HUES6 (cell line): ENCODE measurements at regions not wholly inside any gene's neighbourhood (a gene's known extent, or its start where the extent isn't known, plus 50 kb on each side); places are given as distances from the start of the nearest gene placed in this dataset.

Experiments used
- H3K27ac ChIP-seq: 2 replicates; pipeline ENCODE4 v1.7.0; 2013; ENCODE audit warnings: low read depth, mild to moderate bottlenecking, low read length, inconsistent platforms
- H3K27me3 ChIP-seq: 2 replicates; pipeline ENCODE4 v1.6.1; 2013; ENCODE audit warnings: low read length; ENCODE audit not compliant: control insufficient read depth, insufficient read depth
- H3K36me3 ChIP-seq: 2 replicates; pipeline ENCODE4 v1.6.1; 2013; ENCODE audit warnings: low read length; ENCODE audit not compliant: control insufficient read depth, insufficient read depth
- H3K4me1 ChIP-seq: 2 replicates; pipeline ENCODE4 v1.6.1; 2013; ENCODE audit warnings: low read length; ENCODE audit not compliant: control insufficient read depth, insufficient read depth
- H3K4me3 ChIP-seq: 2 replicates; pipeline ENCODE4 v1.5.1; 2013; ENCODE audit warnings: low read depth, low read length
- H3K9ac ChIP-seq: one replicate; pipeline ENCODE4 v1.6.1; 2013; ENCODE audit warnings: mild to moderate bottlenecking, low read length
- H3K9me3 ChIP-seq: 2 replicates; pipeline ENCODE4 v1.6.1; 2013; ENCODE audit warnings: low read depth, low read length; ENCODE audit not compliant: control insufficient read depth, insufficient read depth

- H3K4me1 ChIP-seq, result peaks cover 14% of the 10 kb centered on the region
- H3K4me3 ChIP-seq, result no peak overlapping the region
- H3K9ac ChIP-seq, result no peak overlapping the region
- H3K27ac ChIP-seq, result no peak overlapping the region
- H3K27me3 ChIP-seq, result no peaks in the 10 kb centered on the region
- no peaks in the 10 kb centered on the region for H3K36me3 ChIP-seq
- peaks cover 7% of the 10 kb centered on the region; the same call in 1 of the 2 replicates for H3K9me3 ChIP-seq
These were observed 101.1 kb upstream of the COL5A1 start for GRCh38 chr9:134540276-134541096.

DNA sequence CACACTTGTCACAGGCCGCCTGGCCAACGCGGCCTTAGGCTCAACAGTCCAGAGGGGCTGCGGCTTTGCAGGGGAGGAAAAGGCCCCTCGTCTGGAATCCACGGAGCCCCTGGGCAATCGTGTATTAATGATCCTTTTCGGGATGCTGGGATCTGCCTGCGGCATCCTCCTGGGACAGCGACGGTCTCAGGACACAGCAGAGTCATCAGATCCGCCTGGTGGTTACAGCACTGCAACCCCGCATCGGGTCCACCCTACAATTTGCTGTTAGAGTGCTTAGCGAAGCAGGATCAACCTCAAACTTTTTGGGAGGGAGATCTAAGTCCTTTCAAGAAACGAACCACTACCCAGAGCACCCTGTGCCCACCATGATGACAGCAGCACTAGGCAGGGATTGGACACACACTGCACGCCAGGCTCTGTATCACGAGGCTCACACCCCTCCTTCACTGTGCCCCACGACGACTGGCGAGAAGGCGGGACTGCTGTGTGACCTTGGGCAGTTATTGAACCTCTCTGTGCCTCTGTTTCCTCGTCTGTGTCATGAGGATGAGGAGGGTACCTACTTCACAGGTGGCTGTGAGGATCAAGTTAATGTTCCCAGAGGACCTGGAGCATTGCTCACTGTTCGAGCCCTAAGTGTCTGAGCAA is 100.4 kb upstream of the COL5A1 start:
- Histone ChIP-seq H3K27me3 (no peaks in the 10 kb centered on the region), H3K9me3 (peaks cover 7% of the 10 kb centered on the region; the same call in 1 of the 2 replicates), H3K27ac (no peak overlapping the region), H3K36me3 (no peaks in the 10 kb centered on the region), H3K4me3 (no peak overlapping the region), H3K9ac (no peak overlapping the region), H3K4me1 (peaks cover 18% of the 10 kb centered on the region)

GRCh38 chr9:134544388-134545214 is 97.0 kb upstream of the COL5A1 start:
- Histone ChIP-seq H3K4me1 (peaks cover 24% of the 10 kb centered on the region), H3K27ac (no peak overlapping the region), H3K27me3 (no peaks in the 10 kb centered on the region), H3K36me3 (no peaks in the 10 kb centered on the region), H3K4me3 (no peak overlapping the region), H3K9ac (no peak overlapping the region), H3K9me3 (peaks cover 7% of the 10 kb centered on the region; the same call in 1 of the 2 replicates)

DNA sequence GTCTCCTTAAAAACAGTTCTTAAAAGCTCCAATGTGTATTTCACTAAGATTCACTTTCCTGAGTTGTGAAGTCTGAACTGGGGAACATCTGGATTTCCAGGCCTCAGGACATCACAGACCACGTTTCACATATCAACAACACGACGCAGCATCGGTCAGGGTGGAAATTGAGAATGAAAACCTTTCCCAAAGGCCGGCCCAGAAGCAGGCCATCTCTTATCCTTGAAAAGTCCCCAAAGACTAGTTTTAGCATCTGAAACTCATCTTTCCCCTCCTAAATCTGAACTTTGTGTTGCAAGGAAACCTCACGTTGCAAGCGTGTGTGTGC is 96.4 kb upstream of the COL5A1 start:
- Histone ChIP-seq H3K9ac (no peak overlapping the region), H3K4me3 (no peak overlapping the region), H3K27me3 (no peaks in the 10 kb centered on the region), H3K36me3 (no peaks in the 10 kb centered on the region), H3K9me3 (peaks cover 7% of the 10 kb centered on the region; the same call in 1 of the 2 replicates), H3K4me1 (peaks cover 24% of the 10 kb centered on the region), H3K27ac (no peak overlapping the region)

GRCh38 chr9:134545543-134546245 is 95.9 kb upstream of the COL5A1 start:
- peaks cover 5% of the 10 kb centered on the region; the same call in 1 of the 2 replicates for H3K9me3 ChIP-seq
- no peak overlapping the region for H3K4me3 ChIP-seq
- H3K27ac ChIP-seq, result no peak overlapping the region
- H3K9ac ChIP-seq, result no peak overlapping the region
- H3K4me1 ChIP-seq, result peaks cover 24% of the 10 kb centered on the region
- H3K27me3 ChIP-seq, result no peaks in the 10 kb centered on the region
- no peaks in the 10 kb centered on the region for H3K36me3 ChIP-seq

DNA sequence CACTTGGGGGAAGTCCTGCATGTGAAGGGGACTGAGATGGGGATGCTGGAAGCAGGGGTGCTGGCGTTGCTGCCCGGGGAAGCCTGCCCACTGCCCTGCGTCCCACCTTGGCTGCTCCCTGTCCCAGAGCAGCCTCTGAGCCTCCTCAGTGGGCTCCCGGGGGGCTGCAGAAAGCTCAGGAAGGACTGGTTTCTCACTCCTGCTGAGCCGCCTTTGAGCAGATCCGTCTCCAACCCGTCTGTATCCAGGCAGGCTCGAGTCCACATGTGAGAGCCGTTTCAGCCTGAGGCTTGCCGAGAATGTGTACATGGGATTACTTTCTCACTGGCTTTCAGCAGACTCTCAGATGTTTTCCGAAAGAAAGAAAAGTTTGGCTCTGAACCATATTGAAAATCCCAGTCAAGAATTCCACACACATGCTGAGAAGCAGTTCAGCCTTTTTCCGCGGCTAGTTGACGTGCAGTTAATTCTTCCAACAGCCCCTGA is 95.3 kb upstream of the COL5A1 start:
- Histone ChIP-seq H3K27me3 (no peaks in the 10 kb centered on the region), H3K27ac (no peak overlapping the region), H3K9me3 (peaks cover 3% of the 10 kb centered on the region; the same call in 1 of the 2 replicates), H3K36me3 (no peaks in the 10 kb centered on the region), H3K9ac (no peak overlapping the region), H3K4me3 (no peak overlapping the region), H3K4me1 (peaks cover 24% of the 10 kb centered on the region)

DNA sequence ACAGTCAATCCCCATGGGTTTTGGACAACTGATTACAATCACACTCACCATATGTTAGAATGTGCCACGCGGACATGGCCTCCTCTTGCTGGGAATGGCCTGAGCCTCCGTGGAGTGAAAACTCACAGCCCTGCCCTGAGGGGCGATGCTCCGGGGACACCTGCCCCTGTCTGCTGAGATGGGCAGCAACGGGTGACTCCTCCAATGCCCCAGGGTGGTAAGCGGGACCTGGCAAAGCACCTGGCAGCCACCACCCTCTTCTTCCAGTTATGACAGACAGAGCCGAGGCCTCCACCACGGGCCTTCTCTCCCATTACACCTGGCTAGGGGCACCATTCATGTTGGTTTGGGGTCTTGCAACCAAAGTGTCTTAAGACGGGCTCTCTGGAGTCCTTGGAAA is 94.9 kb upstream of the COL5A1 start:
- H3K9ac ChIP-seq, result no peak overlapping the region
- H3K9me3 ChIP-seq, result no peaks in the 10 kb centered on the region
- H3K4me3 ChIP-seq, result no peak overlapping the region
- H3K27ac ChIP-seq, result no peak overlapping the region
- H3K36me3 ChIP-seq, result no peaks in the 10 kb centered on the region
- H3K27me3 ChIP-seq, result no peaks in the 10 kb centered on the region
- peaks cover 24% of the 10 kb centered on the region for H3K4me1 ChIP-seq

DNA sequence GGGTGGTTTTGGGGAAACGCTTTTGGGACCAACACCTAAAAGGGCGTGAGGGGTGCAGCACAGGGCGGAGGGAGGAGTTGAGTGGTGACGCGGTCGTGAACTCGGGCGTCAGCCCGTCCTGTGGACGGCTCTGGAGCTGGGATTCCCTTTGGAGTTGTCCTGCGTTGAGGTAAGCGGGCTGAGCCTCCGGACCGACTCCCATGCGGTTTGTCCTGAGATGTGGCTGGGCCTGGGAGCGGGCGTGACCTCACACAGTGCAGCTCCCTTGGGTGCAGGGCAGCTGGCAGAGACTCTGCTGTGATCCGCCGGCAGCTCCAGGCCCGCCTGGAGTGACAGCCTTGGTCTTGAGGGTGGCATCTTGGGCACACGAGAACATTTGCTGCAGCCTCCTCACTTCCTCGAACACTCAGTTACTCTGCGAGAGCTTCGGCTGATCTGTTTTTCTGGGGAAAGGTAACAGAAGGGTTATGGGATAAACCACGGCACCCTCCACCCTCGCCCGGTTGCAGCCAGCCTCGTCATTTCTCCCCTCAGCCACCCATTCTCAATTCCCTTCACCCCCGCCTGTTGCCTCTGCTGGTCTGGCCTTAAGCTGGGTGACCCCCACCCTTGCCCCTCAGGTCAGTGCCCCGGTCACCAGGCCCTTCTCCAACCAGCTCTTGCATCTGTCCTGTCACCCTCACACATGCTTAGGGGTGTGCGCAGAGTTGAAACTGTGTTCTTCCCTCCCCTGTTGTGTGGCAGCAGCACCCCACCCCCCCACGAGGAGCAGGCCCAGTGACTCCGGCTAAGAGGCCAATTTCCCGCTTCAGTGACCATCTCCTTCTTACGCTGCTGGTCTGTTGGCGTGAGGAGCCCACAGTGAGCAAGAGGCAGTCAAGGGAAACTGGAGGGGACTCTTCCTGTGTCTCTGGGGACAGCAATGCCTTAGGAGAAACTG is 94.2 kb upstream of the COL5A1 start:
- Histone ChIP-seq H3K4me1 (peaks cover 26% of the 10 kb centered on the region), H3K4me3 (no peak overlapping the region), H3K36me3 (no peaks in the 10 kb centered on the region), H3K27me3 (no peaks in the 10 kb centered on the region), H3K9me3 (no peaks in the 10 kb centered on the region), H3K9ac (no peak overlapping the region), H3K27ac (no peak overlapping the region)

GRCh38 chr9:134548185-134548584 is 93.4 kb upstream of the COL5A1 start:
- no peaks in the 10 kb centered on the region for H3K36me3 ChIP-seq
- no peak overlapping the region for H3K4me3 ChIP-seq
- no peak overlapping the region for H3K9ac ChIP-seq
- H3K9me3 ChIP-seq, result no peaks in the 10 kb centered on the region
- H3K4me1 ChIP-seq, result peaks cover 28% of the 10 kb centered on the region
- no peaks in the 10 kb centered on the region for H3K27me3 ChIP-seq
- no peak overlapping the region for H3K27ac ChIP-seq

GRCh38 chr9:134548618-134549017 is 93.0 kb upstream of the COL5A1 start:
- Histone ChIP-seq H3K4me3 (no peak overlapping the region), H3K27me3 (no peaks in the 10 kb centered on the region), H3K36me3 (no peaks in the 10 kb centered on the region), H3K9me3 (no peaks in the 10 kb centered on the region), H3K27ac (no peak overlapping the region), H3K9ac (no peak overlapping the region), H3K4me1 (peaks cover 32% of the 10 kb centered on the region)
